ENCODE measurements at regions not wholly inside any gene's neighbourhood (a gene's known extent, or its start where the extent isn't known, plus 50 kb on each side); places are given as distances from the start of the nearest gene placed in this dataset.

DNA sequence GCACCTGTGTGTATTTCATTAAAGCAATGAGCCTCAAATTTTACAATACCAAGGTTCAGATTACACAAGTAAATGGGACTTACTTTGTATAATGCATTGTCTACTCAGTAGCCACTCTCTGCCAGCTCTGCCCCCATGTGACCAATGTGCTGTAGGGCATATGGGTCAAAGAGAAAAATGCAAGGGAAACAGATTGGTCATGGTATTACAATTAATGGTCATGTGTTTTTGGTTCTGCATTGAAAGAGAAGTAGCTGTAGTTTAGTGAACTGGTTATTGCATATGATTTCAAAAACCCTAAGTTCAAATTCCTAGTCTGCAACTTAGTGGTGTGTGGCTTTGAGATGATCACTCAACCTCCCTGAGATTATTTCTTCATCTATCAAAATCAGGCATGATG, 545.4 kb downstream of the SUCLA2 start:
- H2AFZ ChIP-seq (ENCODE audit: low read length): no peak overlapping the region

More for the DNA sequence above, 545.4 kb downstream of the SUCLA2 start:
- H3K36me3 Mint-ChIP-seq (ENCODE audit: insufficient read depth in 1 of 3, low read depth in 3 of 3): no peaks in the 10 kb centered on the region; a peak in 1 of 7 replicates
- Histone ChIP-seq H3T11ph (ENCODE audit: low read length) (no peak overlapping the region), H3K4me2 (ENCODE audit: insufficient read depth, insufficient read length, low read length) (no peak overlapping the region), H2BK5ac (ENCODE audit: insufficient read length, low read length) (no peak overlapping the region), H3K79me2 (ENCODE audit: insufficient read depth, low read length) (no peaks in the 10 kb centered on the region), H3K27me3 (ENCODE audit: insufficient read depth, low read length) (no peaks in the 10 kb centered on the region), H2BK120ac (ENCODE audit: low read depth, low read length, poor library complexity, severe bottlenecking) (no peak overlapping the region), H2AK5ac (ENCODE audit: insufficient read length, low read length) (no peak overlapping the region), H3K27ac (ENCODE audit: insufficient read length, low read depth, low read length) (no peak overlapping the region), H4K5ac (ENCODE audit: insufficient read length, low read depth, low read length) (no peak overlapping the region), H3K4me1 (ENCODE audit: insufficient read depth, low read length) (no peaks in the 10 kb centered on the region), H3K9me3 (ENCODE audit: control insufficient read depth, low read depth, low read length) (no peaks in the 10 kb centered on the region), H3K23me2 (ENCODE audit: insufficient read length, low read depth, low read length, poor library complexity, severe bottlenecking) (no peaks in the 10 kb centered on the region), H3K14ac (ENCODE audit: insufficient read depth, low read length) (no peak overlapping the region), H4K20me1 (ENCODE audit: control insufficient read depth, insufficient read depth, insufficient read length) (no peaks in the 10 kb centered on the region), H2BK15ac (ENCODE audit: low read depth, low read length) (no peak overlapping the region), H3K79me1 (ENCODE audit: insufficient read depth, low read depth, low read length, poor library complexity, severe bottlenecking) (no peaks in the 10 kb centered on the region), H2BK12ac (ENCODE audit: insufficient read length, low read depth, low read length) (no peak overlapping the region), H4K8ac (replicated peaks; ENCODE audit: insufficient read length, low read depth, low read length) (no peak overlapping the region), H3K18ac (ENCODE audit: insufficient read length, low read depth, low read length) (no peak overlapping the region), H4K91ac (ENCODE audit: insufficient read length, low read depth, low read length) (no peak overlapping the region), H3K9ac (ENCODE audit: extremely low read depth, insufficient read length, low read length) (no peak overlapping the region), H2BK20ac (ENCODE audit: low read depth, low read length, poor library complexity, severe bottlenecking) (no peak overlapping the region), H3K4ac (ENCODE audit: low read depth, low read length) (no peak overlapping the region), H3K23ac (ENCODE audit: insufficient read length, low read depth, low read length) (no peak overlapping the region), H3K56ac (ENCODE audit: insufficient read length, low read depth, low read length) (no peak overlapping the region)
- peaks cover 23% of the 10 kb centered on the region in 2 experiments for H3K4me1 Mint-ChIP-seq
- H3K4me3 Mint-ChIP-seq: no peak overlapping the region
- H3K9me3 Mint-ChIP-seq: no peaks in the 10 kb centered on the region; a peak in 1 of 5 replicates
- H3K27me3 Mint-ChIP-seq (ENCODE audit: low read depth): no peaks in the 10 kb centered on the region
- TF ChIP-seq, protein P1, sequence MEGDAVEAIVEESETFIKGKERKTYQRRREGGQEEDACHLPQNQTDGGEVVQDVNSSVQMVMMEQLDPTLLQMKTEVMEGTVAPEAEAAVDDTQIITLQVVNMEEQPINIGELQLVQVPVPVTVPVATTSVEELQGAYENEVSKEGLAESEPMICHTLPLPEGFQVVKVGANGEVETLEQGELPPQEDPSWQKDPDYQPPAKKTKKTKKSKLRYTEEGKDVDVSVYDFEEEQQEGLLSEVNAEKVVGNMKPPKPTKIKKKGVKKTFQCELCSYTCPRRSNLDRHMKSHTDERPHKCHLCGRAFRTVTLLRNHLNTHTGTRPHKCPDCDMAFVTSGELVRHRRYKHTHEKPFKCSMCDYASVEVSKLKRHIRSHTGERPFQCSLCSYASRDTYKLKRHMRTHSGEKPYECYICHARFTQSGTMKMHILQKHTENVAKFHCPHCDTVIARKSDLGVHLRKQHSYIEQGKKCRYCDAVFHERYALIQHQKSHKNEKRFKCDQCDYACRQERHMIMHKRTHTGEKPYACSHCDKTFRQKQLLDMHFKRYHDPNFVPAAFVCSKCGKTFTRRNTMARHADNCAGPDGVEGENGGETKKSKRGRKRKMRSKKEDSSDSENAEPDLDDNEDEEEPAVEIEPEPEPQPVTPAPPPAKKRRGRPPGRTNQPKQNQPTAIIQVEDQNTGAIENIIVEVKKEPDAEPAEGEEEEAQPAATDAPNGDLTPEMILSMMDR (conservative IDR thresholded peaks at IDR 0.05): peak; percentile 51; the same call in 2 of the 3 replicates
- no peak for DNase-seq
- H3K27ac Mint-ChIP-seq: 0 out of 7 replicates have a peak overlapping the region, but pooled peaks of 1 of the 3 experiments have one; percentile 65

Data from H9 (cell line).